ENCODE measurements at regions not wholly inside any gene's neighbourhood (a gene's known extent, or its start where the extent isn't known, plus 50 kb on each side); places are given as distances from the start of the nearest gene placed in this dataset.

DNA sequence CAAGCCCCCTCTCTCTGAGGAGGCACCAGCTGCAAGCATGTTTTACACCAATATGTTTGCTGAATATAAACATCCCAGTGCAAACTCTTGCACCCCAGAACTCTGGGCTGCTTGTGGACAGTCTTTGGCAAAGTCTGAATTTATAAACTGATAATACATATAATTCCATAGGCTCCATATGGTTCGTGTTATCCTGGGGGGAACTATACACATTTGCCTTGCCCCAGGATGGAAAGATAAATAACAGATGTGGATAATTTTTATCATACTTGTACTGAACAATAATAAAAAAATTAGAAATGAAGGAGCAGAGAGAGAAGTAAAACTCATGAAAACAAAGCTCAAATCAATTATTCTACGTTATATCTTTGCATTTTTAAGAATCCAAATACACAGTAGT lies 50.6 kb upstream of the GAS1 start:
- TF ChIP-seq, protein P1, sequence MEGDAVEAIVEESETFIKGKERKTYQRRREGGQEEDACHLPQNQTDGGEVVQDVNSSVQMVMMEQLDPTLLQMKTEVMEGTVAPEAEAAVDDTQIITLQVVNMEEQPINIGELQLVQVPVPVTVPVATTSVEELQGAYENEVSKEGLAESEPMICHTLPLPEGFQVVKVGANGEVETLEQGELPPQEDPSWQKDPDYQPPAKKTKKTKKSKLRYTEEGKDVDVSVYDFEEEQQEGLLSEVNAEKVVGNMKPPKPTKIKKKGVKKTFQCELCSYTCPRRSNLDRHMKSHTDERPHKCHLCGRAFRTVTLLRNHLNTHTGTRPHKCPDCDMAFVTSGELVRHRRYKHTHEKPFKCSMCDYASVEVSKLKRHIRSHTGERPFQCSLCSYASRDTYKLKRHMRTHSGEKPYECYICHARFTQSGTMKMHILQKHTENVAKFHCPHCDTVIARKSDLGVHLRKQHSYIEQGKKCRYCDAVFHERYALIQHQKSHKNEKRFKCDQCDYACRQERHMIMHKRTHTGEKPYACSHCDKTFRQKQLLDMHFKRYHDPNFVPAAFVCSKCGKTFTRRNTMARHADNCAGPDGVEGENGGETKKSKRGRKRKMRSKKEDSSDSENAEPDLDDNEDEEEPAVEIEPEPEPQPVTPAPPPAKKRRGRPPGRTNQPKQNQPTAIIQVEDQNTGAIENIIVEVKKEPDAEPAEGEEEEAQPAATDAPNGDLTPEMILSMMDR (IDR thresholded peaks at IDR 0.05; ENCODE audit: insufficient read depth, low read length) = no peak
- TF ChIP-seq POLR2AphosphoS5 (IDR thresholded peaks at IDR 0.05; ENCODE audit: low read depth) (no peak), GABPA (IDR thresholded peaks at IDR 0.05; ENCODE audit: low read depth) (no peak), SPI1 (IDR thresholded peaks at IDR 0.05; ENCODE audit: borderline replicate concordance, low read depth) (no peak)
- TF ChIP-seq, protein P2, sequence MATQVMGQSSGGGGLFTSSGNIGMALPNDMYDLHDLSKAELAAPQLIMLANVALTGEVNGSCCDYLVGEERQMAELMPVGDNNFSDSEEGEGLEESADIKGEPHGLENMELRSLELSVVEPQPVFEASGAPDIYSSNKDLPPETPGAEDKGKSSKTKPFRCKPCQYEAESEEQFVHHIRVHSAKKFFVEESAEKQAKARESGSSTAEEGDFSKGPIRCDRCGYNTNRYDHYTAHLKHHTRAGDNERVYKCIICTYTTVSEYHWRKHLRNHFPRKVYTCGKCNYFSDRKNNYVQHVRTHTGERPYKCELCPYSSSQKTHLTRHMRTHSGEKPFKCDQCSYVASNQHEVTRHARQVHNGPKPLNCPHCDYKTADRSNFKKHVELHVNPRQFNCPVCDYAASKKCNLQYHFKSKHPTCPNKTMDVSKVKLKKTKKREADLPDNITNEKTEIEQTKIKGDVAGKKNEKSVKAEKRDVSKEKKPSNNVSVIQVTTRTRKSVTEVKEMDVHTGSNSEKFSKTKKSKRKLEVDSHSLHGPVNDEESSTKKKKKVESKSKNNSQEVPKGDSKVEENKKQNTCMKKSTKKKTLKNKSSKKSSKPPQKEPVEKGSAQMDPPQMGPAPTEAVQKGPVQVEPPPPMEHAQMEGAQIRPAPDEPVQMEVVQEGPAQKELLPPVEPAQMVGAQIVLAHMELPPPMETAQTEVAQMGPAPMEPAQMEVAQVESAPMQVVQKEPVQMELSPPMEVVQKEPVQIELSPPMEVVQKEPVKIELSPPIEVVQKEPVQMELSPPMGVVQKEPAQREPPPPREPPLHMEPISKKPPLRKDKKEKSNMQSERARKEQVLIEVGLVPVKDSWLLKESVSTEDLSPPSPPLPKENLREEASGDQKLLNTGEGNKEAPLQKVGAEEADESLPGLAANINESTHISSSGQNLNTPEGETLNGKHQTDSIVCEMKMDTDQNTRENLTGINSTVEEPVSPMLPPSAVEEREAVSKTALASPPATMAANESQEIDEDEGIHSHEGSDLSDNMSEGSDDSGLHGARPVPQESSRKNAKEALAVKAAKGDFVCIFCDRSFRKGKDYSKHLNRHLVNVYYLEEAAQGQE (IDR thresholded peaks at IDR 0.05; ENCODE audit: insufficient replicate concordance, low read depth) = no peak
